H1 (cell line): ENCODE measurements at regions not wholly inside any gene's neighbourhood (a gene's known extent, or its start where the extent isn't known, plus 50 kb on each side); places are given as distances from the start of the nearest gene placed in this dataset.

Source experiments
- CTCF ChIA-PET: fragments of 300-600 bp; sonication (Branson Sonifier 250); formaldehyde crosslinking; loops from one replicate; lab custom pipeline; 2021; ENCODE audit not compliant: partially characterized antibody; lab: Charles Lee
- POLR2A ChIA-PET: fragments of 300-600 bp; sonication (Branson Sonifier 250); formaldehyde crosslinking; loops from one replicate; lab custom pipeline; 2021; ENCODE audit warnings: inconsistent platforms; ENCODE audit not compliant: partially characterized antibody; lab: Charles Lee
- DNase-seq, 2 experiments: peaks; one replicate each; pipeline versions ENCODE4 v3.0.0 to v3.0.0-alpha.2; 2010 to 2022; ENCODE audit warnings: low spot score in 2 of 2, low read depth in 1 of 2, mixed read lengths in 1 of 2
- FAIRE-seq: peaks from 2 replicates; lab custom pipeline; 2011; peaks lifted over from hg19 to GRCh38; lab: Jason Lieb, UNC
- H2AFZ ChIP-seq: 2 replicates; pipeline ENCODE4 v1.8.1; 2012; ENCODE audit warnings: low read length, inconsistent platforms
- H2AK5ac ChIP-seq: 2 replicates; pipeline ENCODE4 v1.6.1; 2013; ENCODE audit warnings: low read depth, low read length
- H2BK120ac ChIP-seq: replicated peaks from 2 replicates; pipeline ENCODE3; 2013; ENCODE audit warnings: low read depth, low read length, inconsistent platforms
- H2BK12ac ChIP-seq: 2 replicates; pipeline ENCODE4 v1.6.1; 2013; ENCODE audit warnings: low read depth, low read length
- H2BK15ac ChIP-seq: 2 replicates; pipeline ENCODE4 v1.6.1; 2013; ENCODE audit warnings: low read length
- H2BK20ac ChIP-seq: 2 replicates; pipeline ENCODE4 v1.6.1; 2013; ENCODE audit warnings: low read length
- H2BK5ac ChIP-seq: 2 replicates; pipeline ENCODE4 v1.6.1; 2013; ENCODE audit warnings: low read depth, low read length
- H3K14ac ChIP-seq: 2 replicates; pipeline ENCODE4 v1.6.1; 2013; ENCODE audit warnings: inconsistent platforms; ENCODE audit not compliant: insufficient read length
- H3K18ac ChIP-seq: 2 replicates; pipeline ENCODE4 v1.6.1; 2013; ENCODE audit warnings: low read length; ENCODE audit errors: extremely low read depth
- H3K23ac ChIP-seq: 2 replicates; pipeline ENCODE4 v1.6.1; 2013; ENCODE audit warnings: inconsistent platforms; ENCODE audit not compliant: insufficient read length
- H3K23me2 ChIP-seq: 2 replicates; pipeline ENCODE4 v1.6.1; 2013; ENCODE audit warnings: low read depth, low read length
- H3K27ac ChIP-seq: 2 replicates; pipeline ENCODE4 v1.6.1; 2011; ENCODE audit warnings: low read depth, low read length, inconsistent platforms
- H3K27me3 ChIP-seq, 4 experiments: replicated peaks in 1 of 4; 1 replicate in 1 of 4; 2 replicates in 3 of 4; pipeline versions ENCODE4 v1.6.1 to v1.8.1; 2011 to 2013; ENCODE audit warnings: low read length in 3 of 4, mild to moderate bottlenecking in 3 of 4, inconsistent platforms in 2 of 4, mixed read lengths in 2 of 4, moderate library complexity in 1 of 4; ENCODE audit not compliant: control insufficient read depth in 3 of 4, insufficient read depth in 3 of 4; ENCODE audit errors: extremely low read depth in 1 of 4
- H3K36me3 ChIP-seq, 4 experiments: 2 replicates each; pipeline versions ENCODE4 v1.6.1 to v1.8.1; 2011 to 2013; ENCODE audit warnings: mild to moderate bottlenecking in 4 of 4, low read length in 3 of 4, moderate library complexity in 2 of 4, control low read depth in 1 of 4, inconsistent platforms in 1 of 4; ENCODE audit not compliant: insufficient read depth in 4 of 4, control insufficient read depth in 2 of 4
- H3K4ac ChIP-seq: replicated peaks from 2 replicates; pipeline ENCODE3; 2013; ENCODE audit warnings: low read length, low read depth, mixed read lengths, inconsistent platforms; ENCODE audit not compliant: insufficient read length
- H3K4me1 ChIP-seq, 4 experiments: replicated peaks in 1 of 4; 1 replicate in 1 of 4; 2 replicates in 3 of 4; pipeline versions ENCODE4 v1.6.1 to v1.8.1; 2011 to 2013; ENCODE audit warnings: low read length in 3 of 4, inconsistent platforms in 2 of 4, mixed read lengths in 1 of 4; ENCODE audit not compliant: insufficient read depth in 4 of 4, control insufficient read depth in 3 of 4
- H3K4me2 ChIP-seq, 2 experiments: 2 replicates each; pipeline versions ENCODE4 v1.6.1 to v1.8.1; 2011 to 2013; ENCODE audit warnings: low read depth in 2 of 2, low read length in 2 of 2, control low read depth in 1 of 2, inconsistent platforms in 1 of 2, mild to moderate bottlenecking in 1 of 2; ENCODE audit not compliant: insufficient read depth in 1 of 2
- H3K4me3 ChIP-seq, 4 experiments: fragments of 200-600, 300-600 bp in 1 of 4; sonication (generic), shearing (Covaris generic), sonication (Bioruptor Twin) in 1 of 4; 2 replicates each; pipeline versions ENCODE4 v1.5.1 to v1.8.1; 2011 to 2016; ENCODE audit warnings: low read length in 4 of 4, low read depth in 3 of 4, control low read depth in 2 of 4, inconsistent platforms in 2 of 4, mild to moderate bottlenecking in 2 of 4, mixed read lengths in 1 of 4, moderate library complexity in 1 of 4; ENCODE audit not compliant: insufficient read depth in 2 of 4; ENCODE audit errors: extremely low read depth in 1 of 4
- H3K56ac ChIP-seq: replicated peaks from 2 replicates; pipeline ENCODE3; 2013; ENCODE audit warnings: low read depth, mild to moderate bottlenecking, mixed read lengths, low read length, inconsistent platforms; ENCODE audit not compliant: insufficient read length
- H3K79me1 ChIP-seq: 2 replicates; pipeline ENCODE4 v1.6.1; 2013; ENCODE audit warnings: low read depth, low read length, control low read depth
- H3K79me2 ChIP-seq, 2 experiments: 2 replicates each; pipeline versions ENCODE4 v1.6.1 to v1.8.1; 2012 to 2013; ENCODE audit warnings: low read length in 2 of 2, mild to moderate bottlenecking in 2 of 2, inconsistent platforms in 1 of 2; ENCODE audit not compliant: insufficient read depth in 2 of 2, control insufficient read depth in 1 of 2
- H3K9ac ChIP-seq, 4 experiments: replicated peaks in 1 of 4; 1 replicate in 1 of 4; 2 replicates in 3 of 4; pipeline versions ENCODE4 v1.6.1 to v1.8.1; 2011 to 2013; ENCODE audit warnings: low read depth in 3 of 4, low read length in 3 of 4, control low read depth in 2 of 4, mild to moderate bottlenecking in 2 of 4, moderate library complexity in 2 of 4, inconsistent platforms in 1 of 4; ENCODE audit errors: extremely low read depth in 1 of 4
- H3K9me3 ChIP-seq, 2 experiments: 2 replicates each; pipeline versions ENCODE4 v1.6.1 to v1.8.1; 2012 to 2013; ENCODE audit warnings: mild to moderate bottlenecking in 2 of 2, moderate library complexity in 2 of 2, control low read depth in 1 of 2, inconsistent platforms in 1 of 2, low read depth in 1 of 2, low read length in 1 of 2, mixed read lengths in 1 of 2; ENCODE audit not compliant: insufficient read depth in 2 of 2
- H4K20me1 ChIP-seq, 2 experiments: replicated peaks in 1 of 2; 2 replicates each; pipeline versions ENCODE3 to v1.8.1; 2011 to 2013; ENCODE audit warnings: inconsistent platforms in 2 of 2, low read length in 2 of 2, mild to moderate bottlenecking in 1 of 2; ENCODE audit not compliant: insufficient read depth in 2 of 2, control insufficient read depth in 1 of 2
- H4K5ac ChIP-seq: 2 replicates; pipeline ENCODE4 v1.6.1; 2013; ENCODE audit warnings: low read length, low read depth, mixed read lengths, inconsistent platforms; ENCODE audit not compliant: insufficient read length
- H4K8ac ChIP-seq: 2 replicates; pipeline ENCODE4 v1.8.0; 2013; ENCODE audit warnings: mild to moderate bottlenecking, moderate library complexity, low read length, inconsistent platforms; ENCODE audit not compliant: insufficient read depth; ENCODE audit errors: extremely low read depth
- H4K91ac ChIP-seq: replicated peaks from 2 replicates; pipeline ENCODE3; 2013; ENCODE audit warnings: low read length, mixed read lengths, inconsistent platforms; ENCODE audit not compliant: insufficient read length
- EGR1 ChIP-seq: IDR thresholded peaks from 2 replicates; pipeline ENCODE4 v1.6.1; 2011; ENCODE audit warnings: low read depth, low read length, borderline replicate concordance
- GABPA ChIP-seq: IDR thresholded peaks from 2 replicates; pipeline ENCODE4 v1.6.1; 2011; ENCODE audit warnings: mild to moderate bottlenecking, low read length, moderate library complexity, borderline replicate concordance; ENCODE audit not compliant: insufficient read depth
- JUND ChIP-seq: IDR thresholded peaks from 2 replicates; pipeline ENCODE4 v1.6.1; 2011; ENCODE audit warnings: mild to moderate bottlenecking, improper control_type of control experiment, low read length
- POLR2AphosphoS5 ChIP-seq: IDR thresholded peaks from 2 replicates; pipeline ENCODE4 v1.6.1; 2011; ENCODE audit warnings: low read depth, low read length
- TCF12 ChIP-seq: IDR thresholded peaks from 2 replicates; pipeline ENCODE4 v1.6.1; 2011; ENCODE audit warnings: low read depth, mild to moderate bottlenecking, low read length
- WGBS, 2 experiments: shearing (Covaris generic) in 1 of 2; methylation state at CpG; one replicate each; pipeline versions ENCODE4 v1.1.6 to v1.1.7; 2013 to 2015; ENCODE audit warnings: low lambda C conversion rate in 2 of 2, mixed read lengths in 2 of 2, inconsistent platforms in 1 of 2, low coverage in 1 of 2, missing lambda C conversion rate in 1 of 2; ENCODE audit not compliant: insufficient replicate concordance in 2 of 2, insufficient coverage in 1 of 2, insufficient read length in 1 of 2; ENCODE audit errors: extremely low coverage in 1 of 2, missing lambda C conversion rate in 1 of 2; 5-methylcytosine and 5-hydroxymethylcytosine counted together

DNA sequence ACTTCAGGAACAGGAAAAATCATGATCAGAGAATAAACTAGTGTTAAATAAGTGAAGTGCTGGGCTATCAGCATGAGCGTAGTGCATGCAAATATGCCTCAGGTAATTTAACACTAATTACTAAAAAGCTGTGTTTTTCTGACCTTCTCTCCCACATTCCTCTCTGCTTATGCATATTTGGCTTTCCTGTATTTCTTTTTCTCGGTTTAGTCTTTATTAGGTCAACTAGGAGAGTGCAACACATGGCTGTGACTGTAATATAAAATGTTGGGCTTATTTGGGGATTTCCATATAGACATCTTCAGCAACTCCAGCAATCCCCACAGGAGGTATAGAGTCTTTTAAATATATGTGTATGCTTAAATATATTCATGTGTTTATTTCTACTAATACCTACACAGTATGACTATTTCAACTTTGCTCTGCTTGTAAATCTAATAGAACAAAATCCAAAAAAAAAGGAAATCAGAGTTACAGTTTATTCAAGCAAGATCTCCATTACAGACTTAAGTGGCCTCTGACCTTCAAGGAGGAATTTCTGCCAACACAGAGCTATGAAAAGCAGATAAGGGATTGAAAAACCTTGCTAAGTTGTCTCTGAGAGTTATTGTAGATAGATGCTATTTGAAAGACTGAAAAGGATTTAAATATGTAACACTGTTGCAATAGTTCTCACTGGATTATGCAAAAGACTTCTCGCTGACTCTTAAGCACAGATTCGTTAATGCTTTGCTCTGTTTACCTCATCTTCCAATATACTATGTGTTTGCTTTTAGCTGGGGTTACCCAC, 359.5 kb upstream of the RGPD4 start:
- H3K27ac ChIP-seq: no peak overlapping the region
- H3K4ac ChIP-seq: no peak overlapping the region
- no peak overlapping the region for H4K91ac ChIP-seq
- no peak overlapping the region for H3K23ac ChIP-seq
- no peaks in the 10 kb centered on the region for H3K23me2 ChIP-seq
- H3K27me3 ChIP-seq: no peaks in the 10 kb centered on the region; a peak in 1 of 7 replicates
- no peak overlapping the region for H3K18ac ChIP-seq
- no peaks in the 10 kb centered on the region for H3K79me1 ChIP-seq
- DNase-seq: no peak
- H3K79me2 ChIP-seq: no peaks in the 10 kb centered on the region
- H2BK12ac ChIP-seq: no peak overlapping the region
- H3K56ac ChIP-seq: no peak overlapping the region
- H3K4me3 ChIP-seq: no peak overlapping the region
- H2BK120ac ChIP-seq: no peak overlapping the region
- FAIRE-seq: no peak
- 91% methylated on average over 4 of the region's 4 CpGs; no CpG with 5 or more reads in 1 of the 2 experiments for WGBS, 2 experiments
- no peak overlapping the region for H4K8ac ChIP-seq
- no peak overlapping the region for H2BK5ac ChIP-seq
- CTCF ChIA-PET: no interaction called here
- no peak for TF ChIP-seq GABPA
- TF ChIP-seq POLR2AphosphoS5: no peak
- TF ChIP-seq EGR1: no peak
- TF ChIP-seq JUND: no peak
- TF ChIP-seq TCF12: no peak
- TF ChIP-seq, all 59 proteins: peak for 0
- no peak overlapping the region for H2BK15ac ChIP-seq
- H3K4me2 ChIP-seq: no peak overlapping the region
- peaks cover 0 to 6% of the 10 kb centered on the region in 2 experiments; a peak in 1 of 4 replicates for H3K9me3 ChIP-seq
- no peak overlapping the region for H3K9ac ChIP-seq
- 0 out of 8 replicates have a peak, but pooled peaks cover 0 to 3% (median 0%) of the 10 kb centered on the region in 4 experiments for H3K36me3 ChIP-seq
- no peaks in the 10 kb centered on the region for H4K20me1 ChIP-seq
- H3K4me1 ChIP-seq: no peaks in the 10 kb centered on the region
- H3K14ac ChIP-seq: no peak overlapping the region
- H2AK5ac ChIP-seq: no peak overlapping the region
- H2BK20ac ChIP-seq: no peak overlapping the region
- no peak overlapping the region for H4K5ac ChIP-seq
- POLR2A ChIA-PET: interaction anchor here (0.6 kb wide), 1 partner anchor 538 kb away, joined by 3 read pairs; no protein-coding TSS in a partner anchor
- H2AFZ ChIP-seq: peak overlapping the region; percentile 38; the same call in 1 of the 2 replicates
